Cardiac muscle cell (in vitro differentiated cells and primary cell): ENCODE measurements at regions not wholly inside any gene's neighbourhood (a gene's known extent, or its start where the extent isn't known, plus 50 kb on each side); places are given as distances from the start of the nearest gene placed in this dataset.

Source experiments
- DNase-seq, 2 donors: peaks; one replicate each; pipeline versions ENCODE4 v3.0.0 to v3.0.0-alpha.2; 2010 to 2017; ENCODE audit warnings: low read depth in 1 of 2, low spot score in 1 of 2
- H3K27ac ChIP-seq: fragments of 200-600 bp; sonication (generic); 2 replicates; pipeline ENCODE4 v1.5.1; 2016
- H3K27me3 ChIP-seq: fragments of 200-600 bp; sonication (generic); 2 replicates; pipeline ENCODE4 v1.6.0; 2016; ENCODE audit warnings: control low read depth
- H3K36me3 ChIP-seq: fragments of 200-600 bp; sonication (generic); 2 replicates; pipeline ENCODE4 v1.5.1; 2016; ENCODE audit warnings: control low read depth
- H3K4me1 ChIP-seq: fragments of 200-600 bp; sonication (generic); 2 replicates; pipeline ENCODE4 v1.8.1; 2017; ENCODE audit warnings: low read depth, mild to moderate bottlenecking, mixed run types
- H3K4me3 ChIP-seq: fragments of 200-600 bp; sonication (generic); 2 replicates; pipeline ENCODE4 v1.5.1; 2016; ENCODE audit warnings: mild to moderate bottlenecking
- H3K9me3 ChIP-seq: fragments of 200-600 bp; sonication (generic); 2 replicates; pipeline ENCODE4 v1.5.1; 2017; ENCODE audit warnings: low read depth, mild to moderate bottlenecking, control low read depth
- TF ChIP-seq, protein P1 (sequence below): IDR thresholded peaks from 2 replicates; pipeline ENCODE4 v1.5.1; 2012; ENCODE audit warnings: low read depth, mild to moderate bottlenecking, low read length

DNA sequence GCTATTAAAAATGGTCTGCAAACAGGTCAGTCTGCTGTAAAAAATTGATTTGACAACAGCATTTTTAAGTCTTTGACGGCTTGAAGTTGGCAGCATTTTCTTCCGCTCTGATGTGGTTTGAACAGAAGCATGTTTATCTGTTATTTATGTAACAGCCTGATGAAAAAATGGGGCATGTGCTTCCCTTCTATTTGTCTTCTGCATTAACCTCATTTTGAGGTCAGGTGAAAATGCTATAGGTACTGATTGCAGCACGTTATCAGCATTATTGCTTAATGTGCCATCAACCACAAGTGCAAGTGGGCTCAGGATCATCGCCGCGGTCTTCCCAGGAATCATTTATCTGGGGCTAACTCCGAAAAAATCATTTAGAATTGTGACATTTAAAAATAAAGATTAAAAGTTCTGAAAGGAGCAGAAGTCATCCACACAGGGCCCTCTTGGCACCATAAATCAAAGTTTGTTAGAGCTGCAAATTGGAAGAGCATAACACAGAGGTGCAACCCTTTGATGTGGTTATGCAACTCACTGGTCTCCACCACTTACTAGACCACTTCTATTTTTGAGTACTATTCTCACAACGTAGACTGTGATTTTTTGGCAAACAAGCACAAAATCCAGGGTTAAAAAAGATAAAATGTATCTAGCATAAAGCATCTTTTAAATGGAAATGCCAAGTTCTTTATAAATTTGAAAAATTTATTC is 307.7 kb downstream of the MDFIC start:
- H3K4me3 ChIP-seq, result no peak overlapping the region
- TF ChIP-seq, protein P1, sequence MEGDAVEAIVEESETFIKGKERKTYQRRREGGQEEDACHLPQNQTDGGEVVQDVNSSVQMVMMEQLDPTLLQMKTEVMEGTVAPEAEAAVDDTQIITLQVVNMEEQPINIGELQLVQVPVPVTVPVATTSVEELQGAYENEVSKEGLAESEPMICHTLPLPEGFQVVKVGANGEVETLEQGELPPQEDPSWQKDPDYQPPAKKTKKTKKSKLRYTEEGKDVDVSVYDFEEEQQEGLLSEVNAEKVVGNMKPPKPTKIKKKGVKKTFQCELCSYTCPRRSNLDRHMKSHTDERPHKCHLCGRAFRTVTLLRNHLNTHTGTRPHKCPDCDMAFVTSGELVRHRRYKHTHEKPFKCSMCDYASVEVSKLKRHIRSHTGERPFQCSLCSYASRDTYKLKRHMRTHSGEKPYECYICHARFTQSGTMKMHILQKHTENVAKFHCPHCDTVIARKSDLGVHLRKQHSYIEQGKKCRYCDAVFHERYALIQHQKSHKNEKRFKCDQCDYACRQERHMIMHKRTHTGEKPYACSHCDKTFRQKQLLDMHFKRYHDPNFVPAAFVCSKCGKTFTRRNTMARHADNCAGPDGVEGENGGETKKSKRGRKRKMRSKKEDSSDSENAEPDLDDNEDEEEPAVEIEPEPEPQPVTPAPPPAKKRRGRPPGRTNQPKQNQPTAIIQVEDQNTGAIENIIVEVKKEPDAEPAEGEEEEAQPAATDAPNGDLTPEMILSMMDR, result no peak
- peaks cover 6% of the 10 kb centered on the region for H3K4me1 ChIP-seq
- H3K36me3 ChIP-seq, result no peaks in the 10 kb centered on the region
- no peaks in the 10 kb centered on the region for H3K27me3 ChIP-seq
- H3K9me3 ChIP-seq, result no peaks in the 10 kb centered on the region
- no peak for DNase-seq
- H3K27ac ChIP-seq, result no peak overlapping the region

DNA sequence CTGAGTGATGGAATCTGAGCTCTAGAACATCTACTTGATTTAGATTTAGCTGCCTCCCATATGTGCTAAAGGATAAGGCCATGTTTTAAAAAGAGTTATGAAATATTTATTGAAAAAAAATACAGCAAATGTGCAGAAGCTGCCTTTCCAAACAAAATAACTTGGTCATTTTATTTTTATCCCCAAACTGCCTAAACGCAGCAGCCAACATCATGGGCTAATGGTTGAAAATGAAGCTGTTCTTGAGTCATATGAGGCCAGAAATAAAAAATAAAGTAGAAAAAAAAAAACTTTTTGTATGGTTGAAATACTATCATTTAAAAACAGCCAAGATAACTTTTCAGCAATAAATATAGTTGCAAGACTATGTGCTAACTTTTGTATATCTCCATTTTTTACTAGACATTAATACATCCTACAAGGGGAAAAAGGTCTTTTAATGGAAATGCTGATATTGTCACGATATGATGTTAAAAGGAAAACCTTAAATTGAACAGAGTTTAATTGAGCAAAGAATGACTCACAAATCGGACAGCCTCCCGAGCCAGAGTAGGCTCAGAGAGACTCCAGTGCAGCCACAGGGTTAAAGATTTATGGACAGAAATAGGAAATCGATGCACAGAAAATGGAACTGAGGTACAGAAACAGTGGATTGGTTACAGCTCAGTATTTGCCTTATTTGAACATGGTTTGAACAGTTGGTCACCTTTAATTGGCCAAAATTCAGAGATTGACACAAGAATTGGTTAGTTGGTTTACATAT is 305.8 kb downstream of the MDFIC start:
- no peak for DNase-seq
- Histone ChIP-seq H3K4me1 (peaks cover 6% of the 10 kb centered on the region), H3K4me3 (no peak overlapping the region), H3K9me3 (no peaks in the 10 kb centered on the region), H3K27ac (no peak overlapping the region), H3K27me3 (no peaks in the 10 kb centered on the region), H3K36me3 (no peaks in the 10 kb centered on the region)
- TF ChIP-seq, protein P1, result no peak

DNA sequence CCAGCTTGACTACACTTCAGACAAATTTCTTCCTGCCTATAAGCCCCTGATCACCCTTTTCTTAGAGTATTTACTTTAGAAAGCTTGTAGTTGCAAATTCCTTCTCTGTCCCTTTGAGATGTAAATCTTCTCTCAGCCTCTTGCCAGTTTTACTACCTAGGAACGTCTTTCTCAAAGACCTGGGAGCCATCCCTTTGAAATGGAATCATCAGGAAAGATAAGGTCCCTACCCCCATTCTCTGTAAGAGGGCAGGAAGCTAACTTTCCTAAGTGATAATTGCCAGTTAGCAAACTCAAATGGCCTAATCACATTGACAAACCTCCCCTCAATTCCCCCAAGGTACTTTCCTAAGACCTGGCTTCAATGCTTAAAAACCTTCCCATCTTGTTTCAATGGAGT is 304.5 kb downstream of the MDFIC start:
- no peaks in the 10 kb centered on the region for H3K27me3 ChIP-seq
- H3K27ac ChIP-seq, result no peak overlapping the region
- TF ChIP-seq, protein P1, result no peak
- H3K9me3 ChIP-seq, result no peaks in the 10 kb centered on the region
- no peak overlapping the region for H3K4me3 ChIP-seq
- H3K4me1 ChIP-seq, result peaks cover 6% of the 10 kb centered on the region
- DNase-seq, result no peak
- H3K36me3 ChIP-seq, result no peaks in the 10 kb centered on the region

DNA sequence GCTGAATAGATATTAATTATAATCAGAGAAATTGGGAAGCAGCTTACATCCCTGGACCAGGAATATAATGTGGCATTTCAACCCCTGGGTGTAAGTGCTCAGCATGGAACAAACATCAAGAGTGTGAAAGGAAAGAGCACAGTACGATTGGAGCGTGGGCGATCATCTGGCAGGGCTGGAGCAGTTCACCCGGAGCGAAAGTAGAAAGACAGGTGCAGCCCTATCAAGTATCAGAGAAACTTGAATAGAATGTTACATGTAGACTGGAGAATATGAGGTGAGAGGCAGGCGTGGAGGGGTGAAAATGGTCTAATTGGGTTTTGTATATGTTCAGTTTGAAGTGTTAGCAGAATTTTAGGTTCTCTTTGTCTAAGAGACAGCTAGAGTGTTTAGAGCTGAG is 303.0 kb downstream of the MDFIC start:
- H3K36me3 ChIP-seq, result no peaks in the 10 kb centered on the region
- H3K9me3 ChIP-seq, result no peaks in the 10 kb centered on the region
- no peak overlapping the region for H3K27ac ChIP-seq
- H3K4me3 ChIP-seq, result no peak overlapping the region
- DNase-seq, result no peak
- H3K27me3 ChIP-seq, result no peaks in the 10 kb centered on the region
- TF ChIP-seq, protein P1, result no peak
- H3K4me1 ChIP-seq, result no peaks in the 10 kb centered on the region

DNA sequence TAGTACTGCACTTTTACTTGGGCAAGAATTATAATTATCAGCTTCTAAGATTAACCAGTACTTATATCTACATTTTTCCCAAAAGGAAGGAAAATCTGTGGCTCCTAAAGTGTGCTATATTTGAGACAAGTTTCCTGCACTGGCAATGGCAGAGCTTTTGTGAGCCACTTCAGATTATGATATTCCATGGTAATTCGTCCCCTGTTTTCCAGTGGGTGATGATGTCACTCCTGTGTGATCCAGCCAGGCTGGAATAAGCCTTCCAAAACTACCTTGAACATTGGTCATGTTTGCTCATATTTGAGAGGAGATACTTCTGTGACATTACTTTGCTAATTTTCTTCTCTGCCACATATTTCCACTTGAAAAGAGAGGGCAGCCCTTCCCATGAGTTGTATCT is 302.1 kb downstream of the MDFIC start:
- Histone ChIP-seq H3K36me3 (no peaks in the 10 kb centered on the region), H3K27me3 (no peaks in the 10 kb centered on the region), H3K4me1 (no peaks in the 10 kb centered on the region), H3K4me3 (no peak overlapping the region), H3K27ac (no peak overlapping the region), H3K9me3 (no peaks in the 10 kb centered on the region)
- no peak for DNase-seq
- TF ChIP-seq, protein P1, result no peak
